Gastrocnemius medialis (tissue), 4 donors: ENCODE measurements at regions not wholly inside any gene's neighbourhood (a gene's known extent, or its start where the extent isn't known, plus 50 kb on each side); places are given as distances from the start of the nearest gene placed in this dataset.

Source experiments
- ATAC-seq, 2 donors: fragments of 150-250 bp; one replicate each; pipeline ENCODE4 v1.9.1; 2016
- DNase-seq, 2 donors: peaks; one replicate each; pipeline ENCODE4 v3.0.0-alpha.2; 2019
- H3K27ac ChIP-seq, 4 donors: fragments of 200-600 bp; sonication (generic); 1 replicate in 1 of 4; 2 replicates in 3 of 4; pipeline ENCODE4 v1.5.1; 2016 to 2018; ENCODE audit warnings: mild to moderate bottlenecking in 2 of 4, moderate library complexity in 1 of 4
- H3K27me3 ChIP-seq, 3 donors: fragments of 200-600 bp; sonication (generic) in 2 of 3; 1 replicate in 1 of 3; 2 replicates in 2 of 3; pipeline versions ENCODE4 v1.5.1 to v1.6.0; 2016 to 2019; ENCODE audit warnings: mild to moderate bottlenecking in 1 of 3, moderate library complexity in 1 of 3
- H3K36me3 ChIP-seq, 2 donors: fragments of 200-600 bp; sonication (generic) in 1 of 2; one replicate each; pipeline ENCODE4 v1.5.1; 2017 to 2018
- H3K4me1 ChIP-seq, 2 donors: fragments of 200-600 bp; sonication (generic) in 1 of 2; one replicate each; pipeline ENCODE4 v1.5.1; 2016 to 2017; ENCODE audit warnings: mild to moderate bottlenecking in 2 of 2
- H3K4me3 ChIP-seq, 4 donors: fragments of 200-600 bp; sonication (generic) in 3 of 4; 1 replicate in 1 of 4; 2 replicates in 3 of 4; pipeline ENCODE4 v1.5.1; 2016 to 2019; ENCODE audit warnings: mild to moderate bottlenecking in 2 of 4
- H3K9me3 ChIP-seq, 3 donors: fragments of 200-600 bp; sonication (generic) in 2 of 3; 1 replicate in 1 of 3; 2 replicates in 2 of 3; pipeline ENCODE4 v1.5.1; 2016 to 2019
- POLR2A ChIP-seq, 2 donors: fragments of 450-650 bp; IDR thresholded peaks; one replicate each; pipeline ENCODE4 v1.6.1; 2017; ENCODE audit warnings: antibody characterized with exemption in 2 of 2, mild to moderate bottlenecking in 2 of 2, moderate library complexity in 2 of 2
- in situ Hi-C, 4 donors: fragments of 200-750 bp; cut with MboI; loops; one replicate each; pipeline versions ENCODE4 v1.15.0 to v1.8.0; 2017; ENCODE audit warnings: low sequenced_read_pairs in 4 of 4
- intact Hi-C: fragments of 100-400 bp; cut with DNase I; formaldehyde crosslinking; loops from one replicate; pipeline ENCODE4 v1.15.1; 2023; ENCODE audit warnings: low total_unique reads
- TF ChIP-seq, protein P1 (sequence below), 5 experiments: fragments of 450-650 bp in 3 of 5; fragments of 200-600 bp in 2 of 5; sonication (generic) in 2 of 5; IDR thresholded peaks in 4 of 5; conservative IDR thresholded peaks in 1 of 5; 1 replicate in 4 of 5; 2 replicates in 1 of 5; pipeline ENCODE4 v1.5.1; 2016 to 2019; ENCODE audit warnings: antibody characterized with exemption in 5 of 5, mild to moderate bottlenecking in 3 of 5, moderate library complexity in 3 of 5

DNA sequence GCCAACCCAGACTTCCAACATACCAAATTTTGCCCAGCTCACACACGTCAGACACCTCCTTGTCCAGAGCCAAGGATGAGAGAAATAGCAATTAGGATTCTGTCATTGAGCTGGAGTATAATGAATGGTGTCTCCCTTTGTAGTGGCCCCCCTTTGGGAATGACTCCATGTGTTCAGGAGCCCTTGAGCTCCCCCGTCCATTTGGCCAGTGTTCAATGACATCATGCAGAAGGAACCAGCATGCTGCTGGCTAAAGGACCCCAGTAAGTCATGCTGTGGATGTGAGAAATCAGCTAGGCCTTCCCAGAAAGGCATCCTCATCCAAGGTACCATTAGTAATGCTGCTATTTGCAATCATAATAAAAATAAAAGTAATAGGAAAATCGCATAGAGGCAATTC lies 158.8 kb upstream of the SRRM4 start:
- no peak for TF ChIP-seq POLR2A (IDR thresholded peaks at IDR 0.05)
- TF ChIP-seq, protein P1, sequence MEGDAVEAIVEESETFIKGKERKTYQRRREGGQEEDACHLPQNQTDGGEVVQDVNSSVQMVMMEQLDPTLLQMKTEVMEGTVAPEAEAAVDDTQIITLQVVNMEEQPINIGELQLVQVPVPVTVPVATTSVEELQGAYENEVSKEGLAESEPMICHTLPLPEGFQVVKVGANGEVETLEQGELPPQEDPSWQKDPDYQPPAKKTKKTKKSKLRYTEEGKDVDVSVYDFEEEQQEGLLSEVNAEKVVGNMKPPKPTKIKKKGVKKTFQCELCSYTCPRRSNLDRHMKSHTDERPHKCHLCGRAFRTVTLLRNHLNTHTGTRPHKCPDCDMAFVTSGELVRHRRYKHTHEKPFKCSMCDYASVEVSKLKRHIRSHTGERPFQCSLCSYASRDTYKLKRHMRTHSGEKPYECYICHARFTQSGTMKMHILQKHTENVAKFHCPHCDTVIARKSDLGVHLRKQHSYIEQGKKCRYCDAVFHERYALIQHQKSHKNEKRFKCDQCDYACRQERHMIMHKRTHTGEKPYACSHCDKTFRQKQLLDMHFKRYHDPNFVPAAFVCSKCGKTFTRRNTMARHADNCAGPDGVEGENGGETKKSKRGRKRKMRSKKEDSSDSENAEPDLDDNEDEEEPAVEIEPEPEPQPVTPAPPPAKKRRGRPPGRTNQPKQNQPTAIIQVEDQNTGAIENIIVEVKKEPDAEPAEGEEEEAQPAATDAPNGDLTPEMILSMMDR (IDR thresholded peaks at IDR 0.05 in 4 of 5, conservative IDR thresholded peaks at IDR 0.05 in 1 of 5): no peak
- no peak for DNase-seq
- in situ Hi-C loops: no loop called here
- H3K4me1 ChIP-seq: no peaks in the 10 kb centered on the region
- H3K9me3 ChIP-seq: no peaks in the 10 kb centered on the region
- no peak overlapping the region for H3K4me3 ChIP-seq
- no peaks in the 10 kb centered on the region for H3K27me3 ChIP-seq
- no peak overlapping the region for H3K27ac ChIP-seq
- ATAC-seq: no peak
- intact Hi-C loops: no loop called here
- no peaks in the 10 kb centered on the region for H3K36me3 ChIP-seq

DNA sequence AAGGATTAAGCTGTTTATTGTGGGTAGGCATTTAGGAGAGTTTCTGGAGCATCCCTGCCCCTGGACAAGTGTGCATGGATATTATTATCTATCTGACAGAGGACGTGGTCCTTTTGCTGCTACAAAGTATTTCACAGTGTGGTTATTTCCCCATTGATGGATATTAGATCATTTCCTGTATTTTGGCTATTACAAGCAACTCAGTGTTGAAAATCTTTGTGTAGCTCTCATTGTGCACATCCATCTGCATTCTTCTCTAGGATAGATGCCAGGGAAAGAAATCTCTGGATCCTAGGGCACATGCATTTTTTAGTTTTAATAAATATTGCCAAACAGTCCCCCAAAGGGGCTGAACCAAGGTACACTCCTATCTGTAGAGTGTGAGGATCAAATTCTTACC lies 154.3 kb upstream of the SRRM4 start:
- no peak for ATAC-seq
- Histone ChIP-seq H3K36me3 (no peaks in the 10 kb centered on the region), H3K4me1 (no peaks in the 10 kb centered on the region), H3K9me3 (no peaks in the 10 kb centered on the region), H3K27me3 (no peaks in the 10 kb centered on the region), H3K4me3 (no peak overlapping the region), H3K27ac (no peak overlapping the region)
- DNase-seq: no peak
- intact Hi-C loops (no loop called here), in situ Hi-C loops (no loop called here)
- TF ChIP-seq, protein P1 (IDR thresholded peaks at IDR 0.05 in 4 of 5, conservative IDR thresholded peaks at IDR 0.05 in 1 of 5): no peak
- TF ChIP-seq POLR2A (IDR thresholded peaks at IDR 0.05): no peak

DNA sequence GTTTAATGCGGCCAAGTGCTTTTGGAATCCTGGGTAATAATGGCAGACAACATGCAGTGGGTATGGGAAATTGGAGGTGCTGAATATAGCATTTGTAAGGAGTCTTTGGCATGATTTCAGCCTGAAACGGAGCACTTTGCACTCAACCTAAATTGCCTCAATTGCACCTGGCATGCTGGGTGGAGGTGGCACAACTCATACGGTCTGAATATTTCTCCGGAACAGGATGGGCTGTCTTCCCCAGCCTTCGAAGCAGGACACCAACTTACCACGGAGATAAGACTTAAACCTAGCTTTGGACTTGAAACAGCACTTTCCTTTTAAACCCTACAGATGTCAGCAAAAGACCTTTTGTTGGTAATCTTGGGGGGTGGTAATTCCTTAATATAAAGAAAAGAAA lies 153.7 kb upstream of the SRRM4 start:
- ATAC-seq (no peak), DNase-seq (no peak)
- Histone ChIP-seq H3K4me3 (no peak overlapping the region), H3K9me3 (no peaks in the 10 kb centered on the region), H3K4me1 (no peaks in the 10 kb centered on the region), H3K27ac (no peak overlapping the region), H3K36me3 (no peaks in the 10 kb centered on the region), H3K27me3 (no peaks in the 10 kb centered on the region)
- intact Hi-C loops: no loop called here
- no peak for TF ChIP-seq POLR2A (IDR thresholded peaks at IDR 0.05)
- TF ChIP-seq, protein P1 (IDR thresholded peaks at IDR 0.05 in 4 of 5, conservative IDR thresholded peaks at IDR 0.05 in 1 of 5): no peak
- in situ Hi-C loops: no loop called here

DNA sequence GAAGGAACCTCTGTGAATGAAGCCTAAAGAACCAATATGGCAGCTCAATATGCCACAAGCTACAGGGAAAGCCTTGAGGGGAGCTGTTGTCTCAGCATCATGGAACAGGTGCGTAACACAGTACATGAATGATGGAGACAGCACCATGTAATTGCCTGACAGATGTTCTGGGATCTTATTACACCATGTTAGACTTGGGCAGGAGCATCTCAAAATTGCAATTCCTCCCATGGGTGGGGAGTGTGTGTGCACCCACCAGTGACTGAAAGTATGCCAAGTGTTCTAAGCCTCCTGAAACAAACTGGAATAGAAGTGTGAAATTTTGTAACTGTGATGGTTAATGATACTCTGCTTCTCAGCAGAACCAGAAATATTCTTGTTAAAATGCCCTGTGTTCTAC lies 151.0 kb upstream of the SRRM4 start:
- DNase-seq (no peak), ATAC-seq (no peak)
- no peak for TF ChIP-seq POLR2A (IDR thresholded peaks at IDR 0.05)
- TF ChIP-seq, protein P1 (IDR thresholded peaks at IDR 0.05 in 4 of 5, conservative IDR thresholded peaks at IDR 0.05 in 1 of 5): no peak
- in situ Hi-C loops (no loop called here), intact Hi-C loops (no loop called here)
- Histone ChIP-seq H3K27me3 (peaks cover 0 to 2% (median 0%) of the 10 kb centered on the region in 3 donors), H3K4me1 (no peaks in the 10 kb centered on the region), H3K27ac (no peak overlapping the region), H3K9me3 (no peaks in the 10 kb centered on the region), H3K36me3 (no peaks in the 10 kb centered on the region), H3K4me3 (no peak overlapping the region)

DNA sequence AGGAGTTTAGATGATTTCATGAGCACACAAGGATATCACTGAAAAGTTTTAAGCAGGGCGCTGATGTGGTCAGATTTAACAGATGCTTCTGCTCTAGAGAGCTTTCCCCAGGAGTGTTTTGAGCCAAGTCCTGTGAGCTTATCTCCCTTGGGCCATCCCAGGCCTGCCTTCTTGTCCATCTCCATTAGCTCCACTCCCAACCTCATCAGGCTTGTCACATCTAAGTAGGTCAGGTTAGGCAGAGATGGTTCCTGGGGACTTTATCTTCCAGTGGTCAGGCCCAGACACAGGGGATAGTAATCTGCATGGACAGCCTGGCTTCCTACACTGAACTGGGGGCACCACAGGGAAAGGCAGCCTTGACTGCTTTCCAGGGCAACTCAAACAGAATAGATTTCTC lies 145.4 kb upstream of the SRRM4 start:
- no peak for TF ChIP-seq POLR2A (IDR thresholded peaks at IDR 0.05)
- TF ChIP-seq, protein P1 (IDR thresholded peaks at IDR 0.05 in 4 of 5, conservative IDR thresholded peaks at IDR 0.05 in 1 of 5): no peak
- Histone ChIP-seq H3K27ac (no peak overlapping the region), H3K36me3 (no peaks in the 10 kb centered on the region), H3K27me3 (peaks cover 0 to 2% (median 0%) of the 10 kb centered on the region in 3 donors), H3K4me1 (no peaks in the 10 kb centered on the region), H3K4me3 (no peak overlapping the region), H3K9me3 (no peaks in the 10 kb centered on the region)
- no peak for DNase-seq
- in situ Hi-C loops (no loop called here), intact Hi-C loops (no loop called here)
- ATAC-seq: no peak
